Transverse colon (tissue), 4 donors: ENCODE measurements at regions not wholly inside any gene's neighbourhood (a gene's known extent, or its start where the extent isn't known, plus 50 kb on each side); places are given as distances from the start of the nearest gene placed in this dataset.

ENCODE experiments used
- POLR2AphosphoS5 ChIP-seq, 3 donors: sonication (generic); formaldehyde crosslinking; IDR thresholded peaks; one replicate each; pipeline ENCODE4 v1.6.1; 2016; ENCODE audit warnings: antibody characterized with exemption in 3 of 3
- TF ChIP-seq, protein P1 (sequence below), 5 experiments: fragments of 200-600 bp in 3 of 5; fragments of 450-650 bp in 2 of 5; sonication (generic) in 3 of 5; IDR thresholded peaks; 1 replicate in 2 of 5; 2 replicates in 3 of 5; pipeline ENCODE4 v1.5.1; 2016 to 2017; ENCODE audit warnings: antibody characterized with exemption in 5 of 5, inconsistent platforms in 3 of 5, mild to moderate bottlenecking in 2 of 5, moderate library complexity in 1 of 5

DNA sequence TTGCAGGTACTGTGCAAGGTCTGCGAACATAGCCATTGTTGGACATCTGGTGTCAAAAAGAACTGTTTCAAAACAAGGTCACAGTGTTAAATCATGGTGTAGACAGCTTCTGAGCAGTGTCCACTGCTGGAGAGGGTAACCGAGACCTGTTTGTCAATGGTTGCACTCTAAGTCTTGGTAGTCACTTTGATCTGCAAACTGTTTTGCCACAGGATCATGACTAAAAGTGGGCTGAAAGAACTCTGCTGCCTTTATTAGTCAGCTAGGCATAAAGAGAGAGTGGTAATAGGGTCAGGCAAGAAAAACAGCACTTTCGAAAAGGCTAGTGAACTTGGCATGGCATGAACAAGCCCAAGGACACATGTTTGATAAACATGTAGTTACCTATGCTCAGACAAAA is 552.3 kb upstream of the CITED2 start:
- TF ChIP-seq, protein P1, sequence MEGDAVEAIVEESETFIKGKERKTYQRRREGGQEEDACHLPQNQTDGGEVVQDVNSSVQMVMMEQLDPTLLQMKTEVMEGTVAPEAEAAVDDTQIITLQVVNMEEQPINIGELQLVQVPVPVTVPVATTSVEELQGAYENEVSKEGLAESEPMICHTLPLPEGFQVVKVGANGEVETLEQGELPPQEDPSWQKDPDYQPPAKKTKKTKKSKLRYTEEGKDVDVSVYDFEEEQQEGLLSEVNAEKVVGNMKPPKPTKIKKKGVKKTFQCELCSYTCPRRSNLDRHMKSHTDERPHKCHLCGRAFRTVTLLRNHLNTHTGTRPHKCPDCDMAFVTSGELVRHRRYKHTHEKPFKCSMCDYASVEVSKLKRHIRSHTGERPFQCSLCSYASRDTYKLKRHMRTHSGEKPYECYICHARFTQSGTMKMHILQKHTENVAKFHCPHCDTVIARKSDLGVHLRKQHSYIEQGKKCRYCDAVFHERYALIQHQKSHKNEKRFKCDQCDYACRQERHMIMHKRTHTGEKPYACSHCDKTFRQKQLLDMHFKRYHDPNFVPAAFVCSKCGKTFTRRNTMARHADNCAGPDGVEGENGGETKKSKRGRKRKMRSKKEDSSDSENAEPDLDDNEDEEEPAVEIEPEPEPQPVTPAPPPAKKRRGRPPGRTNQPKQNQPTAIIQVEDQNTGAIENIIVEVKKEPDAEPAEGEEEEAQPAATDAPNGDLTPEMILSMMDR (IDR thresholded peaks at IDR 0.05) = no peak
- no peak for TF ChIP-seq POLR2AphosphoS5 (IDR thresholded peaks at IDR 0.05)
